OCI-LY7 (cell line): ENCODE measurements at regions not wholly inside any gene's neighbourhood (a gene's known extent, or its start where the extent isn't known, plus 50 kb on each side); places are given as distances from the start of the nearest gene placed in this dataset.

Experiments used
- BruUV-seq: library from RNA; stranded (reverse); fragments of 400-500 nt; replicated peaks from 2 replicates; lab custom pipeline; 2021; lab: Mats Ljungman, UMichigan
- CTCF ChIA-PET: fragments of 300-600 bp; sonication (Branson Sonifier 250); formaldehyde crosslinking; loops from one replicate; lab custom pipeline; 2022; ENCODE audit warnings: antibody characterized with exemption; ENCODE audit not compliant: unreplicated experiment; lab: Charles Lee
- POLR2A ChIA-PET: fragments of 300-600 bp; sonication (Branson Sonifier 250); formaldehyde crosslinking; loops from one replicate; lab custom pipeline; 2022; ENCODE audit warnings: antibody characterized with exemption; lab: Charles Lee
- DNase-seq: peaks from one replicate; pipeline ENCODE4 v3.0.0-alpha.2; 2015; ENCODE audit warnings: low spot score
- H2AFZ ChIP-seq: fragments of 200-600 bp; sonication (generic), shearing (Covaris generic); 2 replicates; pipeline ENCODE4 v1.6.1; 2014; ENCODE audit warnings: mild to moderate bottlenecking, antibody characterized with exemption, low read length, moderate library complexity
- H3K27ac ChIP-seq: fragments of 200-600 bp; sonication (generic); 2 replicates; pipeline ENCODE4 v1.5.1; 2014; ENCODE audit warnings: mixed run types, low read depth, mild to moderate bottlenecking, moderate library complexity, low read length, inconsistent platforms; ENCODE audit not compliant: poor library complexity, severe bottlenecking
- H3K36me3 ChIP-seq: fragments of 200-600 bp; sonication (generic); 2 replicates; pipeline ENCODE4 v1.6.1; 2014; ENCODE audit warnings: mild to moderate bottlenecking, antibody characterized with exemption, low read length, moderate library complexity, mixed read lengths; ENCODE audit not compliant: insufficient read depth
- H3K4me1 ChIP-seq: fragments of 200-600 bp; sonication (generic); 2 replicates; pipeline ENCODE4 v1.5.1; 2014; ENCODE audit warnings: mild to moderate bottlenecking, low read length; ENCODE audit not compliant: insufficient read depth, poor library complexity, severe bottlenecking
- H3K4me2 ChIP-seq: fragments of 200-600 bp; sonication (generic); 2 replicates; pipeline ENCODE4 v1.6.1; 2014; ENCODE audit warnings: mild to moderate bottlenecking, low read length
- H3K4me3 ChIP-seq: fragments of 200-600 bp; sonication (generic); 2 replicates; pipeline ENCODE4 v1.5.1; 2014; ENCODE audit warnings: mild to moderate bottlenecking, low read depth, low read length; ENCODE audit not compliant: poor library complexity, severe bottlenecking
- H3K79me2 ChIP-seq: fragments of 200-600 bp; sonication (generic); 2 replicates; pipeline ENCODE4 v1.6.1; 2016; ENCODE audit warnings: low read depth, mild to moderate bottlenecking, low read length, moderate library complexity, mixed read lengths; ENCODE audit not compliant: insufficient read depth
- H3K9me2 ChIP-seq: fragments of 200-600 bp; sonication (generic); 2 replicates; pipeline ENCODE4 v1.6.1; 2016; ENCODE audit warnings: mild to moderate bottlenecking, low read length, mixed read lengths; ENCODE audit not compliant: insufficient read depth
- H3K9me3 ChIP-seq: fragments of 200-600 bp; sonication (generic); 2 replicates; pipeline ENCODE4 v1.6.1; 2014; ENCODE audit warnings: mild to moderate bottlenecking, mixed run types, low read length, mixed read lengths
- H4K20me1 ChIP-seq: fragments of 200-600 bp; sonication (generic); 2 replicates; pipeline ENCODE4 v1.6.1; 2014; ENCODE audit warnings: mild to moderate bottlenecking, antibody characterized with exemption, low read length, moderate library complexity, mixed read lengths; ENCODE audit not compliant: insufficient read depth
- EZH2phosphoT487 ChIP-seq: fragments of 200-600 bp; sonication (generic); IDR thresholded peaks from 2 replicates; pipeline ENCODE4 v1.6.1; 2018; ENCODE audit warnings: low read depth, borderline replicate concordance, mild to moderate bottlenecking, mixed run types, antibody characterized with exemption, low read length, moderate library complexity, mixed read lengths
- intact Hi-C: fragments of 100-400 bp; cut with micrococcal nuclease; formaldehyde crosslinking; loops from one replicate; pipeline ENCODE4 v1.10.0; 2022; ENCODE audit not compliant: unreplicated experiment
- TF ChIP-seq, protein P1 (sequence below): fragments of 200-600 bp; sonication (generic); conservative IDR thresholded peaks from 2 replicates; pipeline ENCODE4 v1.5.1; 2014; ENCODE audit warnings: mild to moderate bottlenecking, antibody characterized with exemption, low read length, moderate library complexity, mixed read lengths

DNA sequence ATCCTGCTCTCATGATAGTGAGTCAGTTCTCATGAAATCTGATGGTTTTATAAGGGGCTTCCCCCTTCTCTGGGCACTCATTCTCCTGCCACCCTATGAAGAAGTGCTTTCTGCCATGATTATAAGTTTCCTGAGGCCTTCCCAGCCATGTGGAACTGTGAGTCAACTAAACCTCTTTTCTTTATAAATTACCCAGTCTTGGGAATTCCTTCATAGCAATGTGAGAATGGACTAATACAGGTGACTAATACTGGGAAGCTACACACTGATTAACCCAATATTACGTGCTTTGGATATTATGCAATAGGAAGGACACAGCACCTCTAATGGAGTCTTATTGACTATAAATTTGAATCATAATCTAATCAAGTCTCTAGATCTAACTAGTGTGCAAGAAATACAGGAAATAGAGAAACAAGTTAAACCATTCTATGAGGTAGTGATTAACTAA lies 107.2 kb upstream of the ETAA1 start:
- Histone ChIP-seq H3K36me3 (no peaks in the 10 kb centered on the region), H4K20me1 (no peaks in the 10 kb centered on the region), H3K4me3 (no peak overlapping the region), H3K4me2 (no peak overlapping the region), H3K79me2 (no peaks in the 10 kb centered on the region), H2AFZ (no peak overlapping the region), H3K9me2 (no peaks in the 10 kb centered on the region), H3K4me1 (no peaks in the 10 kb centered on the region), H3K27ac (no peak overlapping the region), H3K9me3 (no peaks in the 10 kb centered on the region)
- no peak for TF ChIP-seq EZH2phosphoT487
- TF ChIP-seq, protein P1, sequence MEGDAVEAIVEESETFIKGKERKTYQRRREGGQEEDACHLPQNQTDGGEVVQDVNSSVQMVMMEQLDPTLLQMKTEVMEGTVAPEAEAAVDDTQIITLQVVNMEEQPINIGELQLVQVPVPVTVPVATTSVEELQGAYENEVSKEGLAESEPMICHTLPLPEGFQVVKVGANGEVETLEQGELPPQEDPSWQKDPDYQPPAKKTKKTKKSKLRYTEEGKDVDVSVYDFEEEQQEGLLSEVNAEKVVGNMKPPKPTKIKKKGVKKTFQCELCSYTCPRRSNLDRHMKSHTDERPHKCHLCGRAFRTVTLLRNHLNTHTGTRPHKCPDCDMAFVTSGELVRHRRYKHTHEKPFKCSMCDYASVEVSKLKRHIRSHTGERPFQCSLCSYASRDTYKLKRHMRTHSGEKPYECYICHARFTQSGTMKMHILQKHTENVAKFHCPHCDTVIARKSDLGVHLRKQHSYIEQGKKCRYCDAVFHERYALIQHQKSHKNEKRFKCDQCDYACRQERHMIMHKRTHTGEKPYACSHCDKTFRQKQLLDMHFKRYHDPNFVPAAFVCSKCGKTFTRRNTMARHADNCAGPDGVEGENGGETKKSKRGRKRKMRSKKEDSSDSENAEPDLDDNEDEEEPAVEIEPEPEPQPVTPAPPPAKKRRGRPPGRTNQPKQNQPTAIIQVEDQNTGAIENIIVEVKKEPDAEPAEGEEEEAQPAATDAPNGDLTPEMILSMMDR = no peak
- DNase-seq = no peak
- intact Hi-C loops = no loop called here
- CTCF ChIA-PET = no interaction called here
- POLR2A ChIA-PET = no interaction called here
- BruUV-seq = no TSS peak

DNA sequence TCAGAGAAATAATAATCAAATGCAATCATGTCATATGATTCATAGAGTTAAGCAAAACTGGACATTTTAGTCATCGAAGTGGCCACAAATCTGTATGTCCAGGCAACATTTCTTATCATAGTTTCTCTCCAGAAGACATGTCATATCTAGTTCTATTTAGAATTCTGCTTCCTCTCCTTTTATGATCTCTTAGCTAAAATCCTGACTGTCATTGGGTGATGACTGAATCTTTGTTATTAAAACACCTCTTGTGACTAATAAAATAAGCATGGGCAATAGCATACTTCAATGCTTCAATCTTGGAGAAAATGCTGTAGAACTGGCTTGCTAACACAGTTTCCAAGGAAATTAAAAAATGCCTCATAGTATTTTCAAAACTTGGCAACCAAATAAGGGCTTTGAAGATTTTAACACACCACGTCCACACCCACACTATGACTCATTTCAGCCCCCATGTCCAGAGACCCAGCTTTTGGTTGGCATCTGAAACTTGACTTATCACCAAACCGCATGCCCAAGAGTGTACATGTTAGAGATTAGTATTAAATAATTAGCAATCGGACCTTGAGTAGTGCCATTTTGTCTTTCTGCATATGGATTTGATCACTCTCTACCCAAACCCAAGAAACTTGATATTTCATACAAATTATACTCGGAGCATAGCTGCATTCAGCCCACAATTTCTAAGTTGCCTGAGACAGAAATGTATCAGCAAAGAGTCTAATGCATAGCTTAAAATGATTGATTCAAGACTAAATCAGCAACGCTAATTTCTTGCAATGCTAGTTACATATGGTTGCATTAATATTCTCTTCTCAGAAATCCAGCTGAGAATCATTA lies 106.5 kb upstream of the ETAA1 start:
- Histone ChIP-seq H2AFZ (no peak overlapping the region), H3K4me2 (no peak overlapping the region), H4K20me1 (no peaks in the 10 kb centered on the region), H3K4me1 (no peaks in the 10 kb centered on the region), H3K4me3 (no peak overlapping the region), H3K9me2 (no peaks in the 10 kb centered on the region), H3K36me3 (no peaks in the 10 kb centered on the region), H3K79me2 (no peaks in the 10 kb centered on the region), H3K27ac (no peak overlapping the region), H3K9me3 (no peaks in the 10 kb centered on the region)
- DNase-seq = no peak
- TF ChIP-seq, protein P1 = no peak
- TF ChIP-seq EZH2phosphoT487 = no peak
- intact Hi-C loops = no loop called here
- ChIA-PET CTCF (no interaction called here), POLR2A (interaction anchor here (1.1 kb wide), 1 partner anchor 21 kb away, joined by 5 read pairs; no protein-coding TSS in a partner anchor)
- BruUV-seq = no TSS peak

DNA sequence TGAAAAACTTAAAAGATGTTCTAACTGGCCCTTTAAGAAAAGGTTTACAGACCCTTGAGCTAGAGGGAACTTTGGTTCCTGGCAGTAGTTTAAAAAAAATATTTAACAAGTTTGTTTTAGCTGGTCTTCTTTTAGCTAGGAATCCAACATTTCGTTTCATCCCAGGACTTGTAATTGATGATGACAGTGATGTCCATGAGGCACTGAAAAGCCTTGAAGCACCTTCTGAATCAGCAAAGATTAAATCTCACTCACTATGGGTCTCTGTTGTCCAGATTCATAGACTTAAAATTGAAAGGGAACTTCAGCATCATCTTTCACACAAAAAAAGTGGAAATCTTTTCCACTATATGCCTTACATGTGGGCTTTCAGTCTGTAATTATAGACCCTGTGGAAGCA lies 102.9 kb upstream of the ETAA1 start:
- H3K36me3 ChIP-seq = no peaks in the 10 kb centered on the region
- no peak overlapping the region for H3K4me2 ChIP-seq
- no peak overlapping the region for H3K27ac ChIP-seq
- no peaks in the 10 kb centered on the region for H4K20me1 ChIP-seq
- no peak overlapping the region for H2AFZ ChIP-seq
- no TSS peak for BruUV-seq
- H3K4me1 ChIP-seq = no peaks in the 10 kb centered on the region
- DNase-seq = no peak
- POLR2A ChIA-PET = no interaction called here
- H3K9me3 ChIP-seq = no peaks in the 10 kb centered on the region
- no peaks in the 10 kb centered on the region for H3K9me2 ChIP-seq
- intact Hi-C loops = no loop called here
- no peak overlapping the region for H3K4me3 ChIP-seq
- TF ChIP-seq, protein P1 = no peak
- TF ChIP-seq EZH2phosphoT487 = no peak
- CTCF ChIA-PET = no interaction called here
- no peaks in the 10 kb centered on the region for H3K79me2 ChIP-seq
